NCI-H1092 treated with DMSO at 0.1 percent for 48 hours (cell line): ENCODE measurements at regions not wholly inside any gene's neighbourhood (a gene's known extent, or its start where the extent isn't known, plus 50 kb on each side); places are given as distances from the start of the nearest gene placed in this dataset.

Experiments
- DNase-seq: peaks from one replicate; lab custom pipeline; 2025; lab: John Stamatoyannopoulos, UW

- DNase-seq, result no peak
These were observed 85.2 kb downstream of the NR2F2 start for GRCh38 chr15:96415513-96416217.

GRCh38 chr15:96416218-96416933 is 85.9 kb downstream of the NR2F2 start:
- DNase-seq, result no peak

- DNase-seq, result no peak
These were observed 86.6 kb downstream of the NR2F2 start for GRCh38 chr15:96416934-96417759.

DNA sequence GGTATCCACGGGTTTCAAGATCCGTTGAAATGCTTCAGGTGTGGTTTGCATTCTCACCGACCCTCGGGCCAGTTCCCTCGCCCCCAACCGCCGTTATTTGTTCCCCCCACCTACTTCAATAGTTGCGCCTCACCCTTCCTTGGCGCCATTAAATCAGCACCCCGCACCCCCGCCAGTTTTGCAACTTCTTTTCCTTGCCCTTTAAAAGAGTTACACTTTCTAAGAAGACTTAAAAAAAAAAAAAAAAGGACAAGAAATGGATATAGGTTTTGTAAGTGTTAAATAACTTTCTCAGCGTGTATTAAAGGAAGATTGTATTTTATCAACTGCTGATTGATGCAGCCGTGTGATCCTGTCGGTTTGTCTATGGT is 87.2 kb downstream of the NR2F2 start:
- no peak for DNase-seq

GRCh38 chr15:96418146-96418545 is 87.6 kb downstream of the NR2F2 start:
- no peak for DNase-seq

DNA sequence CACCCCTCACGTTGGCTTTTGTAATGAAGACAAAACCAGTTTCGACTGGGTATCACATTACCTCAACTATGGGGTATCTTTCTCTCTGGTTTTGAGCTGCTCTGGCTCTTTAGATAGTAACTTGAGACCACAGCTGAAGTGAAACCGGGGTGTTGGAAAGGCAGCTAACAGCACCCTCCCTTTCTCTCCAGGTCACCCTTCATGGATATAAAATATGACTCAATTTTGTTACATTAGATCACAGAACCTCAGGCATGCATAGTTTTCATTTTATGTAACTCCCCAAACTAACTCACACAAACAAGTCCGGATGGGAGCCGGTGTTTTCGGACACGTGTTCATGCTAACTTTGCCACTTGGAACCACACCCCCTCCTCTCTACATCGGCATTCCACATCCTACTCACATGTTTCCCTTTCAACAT is 90.7 kb downstream of the NR2F2 start:
- DNase-seq, result no peak

DNA sequence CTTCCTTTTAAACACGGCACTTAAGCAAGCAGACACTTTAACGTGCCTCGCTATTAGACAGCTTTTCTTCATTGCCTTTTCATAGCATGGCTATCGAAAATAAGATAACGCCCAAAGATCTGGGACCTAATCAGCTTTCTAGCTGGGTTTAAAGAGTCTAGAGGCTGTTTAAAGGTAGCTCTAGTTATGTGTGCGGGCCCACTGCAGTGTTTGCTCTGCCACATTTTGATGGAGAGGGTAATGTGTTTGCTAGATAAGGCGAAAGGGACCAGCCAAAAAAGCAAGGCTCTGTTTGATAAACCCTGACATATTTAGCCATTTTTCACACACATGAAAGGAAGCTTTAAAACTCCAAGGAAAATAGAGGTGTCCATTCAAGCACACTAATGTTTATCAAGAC is 91.6 kb downstream of the NR2F2 start:
- no peak for DNase-seq

DNA sequence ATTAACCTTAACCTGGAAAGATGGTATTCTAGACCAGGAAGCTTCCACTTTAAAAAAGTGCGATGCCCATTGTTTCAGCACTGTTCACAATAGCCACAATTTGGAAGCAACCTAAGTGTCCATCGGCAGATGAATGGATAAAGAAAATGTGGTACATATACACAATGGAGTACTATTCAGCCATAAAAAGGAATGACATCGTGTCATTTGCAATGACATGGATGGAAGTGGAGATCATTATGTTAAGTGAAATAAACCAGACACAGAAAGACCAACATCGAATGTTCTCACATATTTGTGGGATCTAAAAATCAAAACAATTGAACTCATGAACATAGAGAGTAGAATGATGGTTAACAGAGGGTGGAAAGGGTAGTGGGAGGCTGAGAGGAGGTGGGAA is 94.2 kb downstream of the NR2F2 start:
- no peak for DNase-seq

DNA sequence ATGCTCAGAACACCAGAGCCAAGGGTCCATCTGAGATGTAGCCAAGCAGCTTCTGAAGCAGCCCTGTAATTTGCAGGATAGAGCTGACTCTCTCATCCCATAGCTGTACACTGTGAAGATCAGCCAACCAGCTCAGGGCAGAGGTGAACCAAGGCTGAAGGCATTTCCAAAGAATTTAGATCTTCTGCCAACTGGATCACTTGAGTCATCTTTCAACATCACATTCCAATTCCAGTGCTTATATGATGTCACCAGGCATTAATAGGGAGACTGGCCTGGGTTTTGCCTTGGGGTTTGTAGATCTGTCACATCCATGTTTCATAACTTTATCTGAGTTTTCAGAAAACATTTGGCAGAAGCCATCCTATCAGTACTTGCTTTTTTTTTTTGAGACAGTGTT is 98.2 kb downstream of the NR2F2 start:
- DNase-seq, result no peak

GRCh38 chr15:96431786-96432185 is 101.3 kb downstream of the NR2F2 start:
- no peak for DNase-seq

DNA sequence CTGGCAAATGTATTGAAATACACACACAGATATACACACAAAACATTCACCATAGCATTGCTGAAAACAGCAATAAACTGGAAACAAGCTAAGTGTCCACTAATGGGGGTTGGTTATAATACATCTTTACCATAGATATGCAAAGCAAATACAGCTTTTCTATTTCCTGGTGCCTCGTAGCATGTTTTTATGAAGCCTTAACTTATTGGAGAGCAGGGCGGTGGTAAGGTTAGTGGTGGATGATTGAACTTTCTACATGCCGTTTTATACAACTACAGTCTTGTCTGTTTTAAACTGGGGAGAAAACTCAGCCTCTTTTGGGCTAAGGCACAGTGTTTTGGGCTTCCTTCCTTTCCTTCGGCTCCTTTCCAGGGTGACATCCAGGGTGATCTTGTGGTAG is 104.5 kb downstream of the NR2F2 start:
- no peak for DNase-seq

- DNase-seq, result no peak
These were observed 105.3 kb downstream of the NR2F2 start for GRCh38 chr15:96435841-96436240.

DNA sequence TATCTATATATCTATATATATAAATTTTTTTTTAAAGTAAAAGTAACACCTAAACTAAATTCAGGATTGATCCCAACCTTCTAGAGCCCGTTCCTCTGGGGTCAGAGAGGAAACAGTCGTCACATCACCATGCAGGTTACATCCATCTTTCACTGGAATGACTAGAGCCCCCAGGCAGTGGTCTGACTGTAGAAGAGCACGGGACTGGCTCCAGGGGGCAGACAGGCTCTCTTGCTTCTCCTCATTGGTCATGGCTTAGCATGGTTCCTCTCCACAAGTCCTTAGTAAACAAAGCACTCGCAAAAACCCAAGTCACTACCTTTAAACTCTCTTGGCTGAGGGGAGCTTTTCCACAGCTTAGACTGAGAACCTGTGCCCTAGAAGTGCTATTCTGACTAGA is 110.5 kb downstream of the NR2F2 start:
- no peak for DNase-seq

DNA sequence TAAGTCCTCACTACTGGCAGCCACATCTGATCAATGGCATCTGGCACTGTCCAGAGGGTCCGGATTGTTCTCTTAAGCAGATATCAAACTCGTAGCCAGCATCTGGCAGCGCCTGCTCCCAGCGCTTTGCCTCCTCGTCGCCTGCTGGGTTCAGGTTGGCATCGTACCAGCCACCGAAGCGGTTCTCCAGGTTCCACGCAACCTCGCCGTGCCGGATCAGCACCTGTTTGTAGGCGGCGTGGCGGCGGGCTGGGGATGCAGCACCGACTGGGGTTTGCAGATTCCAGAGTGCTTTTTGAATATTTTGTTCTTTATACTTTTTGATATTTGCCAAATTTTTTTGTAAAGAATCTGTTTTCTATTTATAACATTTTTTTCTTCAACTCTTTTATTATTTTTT is 111.6 kb downstream of the NR2F2 start:
- no peak for DNase-seq

- DNase-seq, result no peak
These were observed 114.4 kb downstream of the NR2F2 start for GRCh38 chr15:96444865-96445264.

GRCh38 chr15:96448923-96449322 is 118.4 kb downstream of the NR2F2 start:
- DNase-seq, result no peak

GRCh38 chr15:96457841-96458240 is 127.3 kb downstream of the NR2F2 start:
- no peak for DNase-seq

DNA sequence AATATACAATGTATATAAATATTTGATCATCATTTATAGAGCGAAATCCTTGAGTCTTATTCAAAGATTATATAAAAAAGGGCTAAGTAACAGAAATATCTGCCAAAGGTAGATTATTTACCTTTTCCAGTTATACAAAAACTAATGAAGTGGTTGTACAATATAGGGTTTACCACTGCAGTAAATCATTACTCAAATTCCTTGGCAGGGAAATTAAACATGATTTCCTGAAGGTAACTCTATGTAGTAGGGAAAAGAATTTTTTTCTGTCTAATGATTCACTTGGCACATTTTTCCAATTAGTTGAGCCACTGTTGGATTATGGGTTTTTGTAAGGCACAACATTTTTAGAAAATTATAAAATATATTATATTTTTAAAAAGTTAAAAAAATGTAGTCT is 129.6 kb downstream of the NR2F2 start:
- DNase-seq, result no peak

- DNase-seq, result no peak
These were observed 132.6 kb downstream of the NR2F2 start for GRCh38 chr15:96462768-96463750.

GRCh38 chr15:96466389-96466947 is 136.0 kb downstream of the NR2F2 start:
- DNase-seq, result no peak

- no peak for DNase-seq
These were observed 137.5 kb downstream of the NR2F2 start for GRCh38 chr15:96468036-96468435.
